ENCODE measurements at regions not wholly inside any gene's neighbourhood (a gene's known extent, or its start where the extent isn't known, plus 50 kb on each side); places are given as distances from the start of the nearest gene placed in this dataset.
A peak's percentile ranks its signal among the peaks of the same experiment; 100 is the strongest.
"Not testable (repeated sequence)": the region's sequence is repeated elsewhere in the genome, so short reads cannot be mapped to it uniquely, and the experiment has no call there.

GRCh38 chr4:132266374-132266773, 882.7 kb upstream of the PCDH10 start:
- DNase-seq (ENCODE audit: low read depth) = no peak

GRCh38 chr4:132267321-132267720, 881.8 kb upstream of the PCDH10 start:
- no peak for DNase-seq (ENCODE audit: low read depth)

- DNase-seq (ENCODE audit: low read depth) = no peak
These were observed 879.6 kb upstream of the PCDH10 start for GRCh38 chr4:132269303-132269990.

DNA sequence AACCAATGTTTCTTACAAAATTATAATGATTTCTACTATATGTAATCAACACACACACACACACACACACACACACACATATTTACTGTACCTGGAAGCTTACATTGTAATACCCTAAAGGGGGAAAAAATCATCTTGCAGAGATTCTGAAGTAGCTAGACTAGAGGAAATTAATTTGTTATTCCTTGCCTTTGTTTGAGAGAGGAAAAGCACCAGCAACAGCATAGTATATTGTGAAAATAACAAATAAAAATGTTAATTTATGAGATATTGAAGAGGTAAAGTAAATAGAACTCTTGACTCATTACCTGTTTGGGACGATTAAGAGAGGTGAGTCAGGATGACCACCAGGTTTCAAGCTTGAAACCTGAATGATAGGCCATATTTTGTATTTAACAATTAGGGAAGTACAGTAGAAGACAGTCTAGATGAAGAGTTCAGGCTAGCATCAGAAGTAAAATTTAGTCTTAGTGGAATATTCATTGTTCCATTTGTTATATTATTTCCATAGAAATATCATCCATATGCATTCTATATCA, 873.4 kb upstream of the PCDH10 start:
- no peak for DNase-seq (ENCODE audit: low read depth)

DNA sequence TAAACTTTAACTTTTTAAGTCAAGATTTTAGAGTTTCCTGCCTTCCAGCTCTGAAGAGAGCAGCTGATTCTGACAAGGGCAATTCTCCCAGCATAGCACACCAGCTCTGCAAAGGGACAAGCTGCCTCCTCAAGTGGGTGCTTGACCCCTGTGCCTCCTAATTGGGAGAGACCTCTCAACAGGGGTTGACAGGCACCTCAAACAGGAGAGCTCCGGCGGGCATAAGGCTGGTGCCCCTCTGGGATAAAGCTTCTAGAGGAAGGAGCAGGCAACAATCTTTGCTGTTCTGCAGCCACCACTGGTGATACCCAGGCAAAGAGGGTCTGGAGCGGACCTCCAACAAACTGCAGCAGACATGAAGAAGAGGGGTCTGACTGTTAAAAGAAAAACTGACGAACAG, 872.9 kb upstream of the PCDH10 start:
- DNase-seq (ENCODE audit: low read depth) = no peak

- no peak for DNase-seq (ENCODE audit: low read depth)
These were observed 872.1 kb upstream of the PCDH10 start for GRCh38 chr4:132276989-132277388.

GRCh38 chr4:132281733-132282132, 867.4 kb upstream of the PCDH10 start:
- no peak for DNase-seq (ENCODE audit: low read depth)

DNA sequence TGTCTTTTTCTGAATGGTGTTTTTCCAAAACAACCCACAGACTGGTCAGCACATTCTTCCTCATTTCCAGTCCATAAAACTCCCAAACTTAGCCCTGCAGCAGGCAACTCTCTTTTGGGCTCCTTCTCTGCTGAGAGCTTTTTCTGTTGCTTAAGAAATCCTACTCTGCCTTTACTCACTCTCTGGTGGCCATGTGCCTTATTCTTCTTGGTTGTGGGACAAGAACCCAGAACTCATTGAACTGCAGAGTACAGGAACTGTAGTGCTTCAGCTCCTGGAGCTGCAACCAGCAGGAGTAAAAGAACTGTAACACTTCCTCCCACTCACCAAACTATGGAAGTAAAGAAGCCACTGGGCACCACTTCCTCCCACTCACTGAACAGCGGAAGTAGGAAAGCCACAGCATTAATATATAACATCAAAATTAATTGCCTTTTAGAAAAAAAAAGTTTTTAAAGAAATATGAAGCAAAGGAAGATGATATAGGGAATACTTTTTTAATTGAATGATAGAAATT, 864.1 kb upstream of the PCDH10 start:
- no peak for DNase-seq (ENCODE audit: low read depth)

- DNase-seq (ENCODE audit: low read depth) = peak; percentile 32
These were observed 851.7 kb upstream of the PCDH10 start for GRCh38 chr4:132297346-132297745.

DNA sequence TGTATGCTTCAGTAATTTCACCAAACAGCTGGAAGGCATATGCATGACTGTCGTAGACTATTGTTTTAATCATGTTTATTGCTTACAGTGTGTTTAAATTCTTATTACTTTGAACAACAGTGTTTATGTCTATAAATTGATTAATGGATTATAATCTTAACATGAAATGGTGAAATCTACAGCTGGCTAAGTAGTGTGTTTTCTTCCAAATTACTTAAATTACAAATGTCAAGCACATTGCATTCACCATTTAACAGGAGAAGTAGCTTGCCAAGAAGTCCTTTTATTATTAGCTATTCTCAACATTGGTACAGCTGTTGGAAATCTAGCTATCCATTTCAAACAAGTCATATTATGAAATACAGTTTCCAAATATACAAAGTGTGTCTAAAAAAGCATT, 849.3 kb upstream of the PCDH10 start:
- DNase-seq (ENCODE audit: low read depth) = no peak

GRCh38 chr4:132312521-132312920, 836.6 kb upstream of the PCDH10 start:
- no peak for DNase-seq (ENCODE audit: low read depth)

- DNase-seq (ENCODE audit: low read depth) = no peak
These were observed 835.2 kb upstream of the PCDH10 start for GRCh38 chr4:132313852-132314251.

DNA sequence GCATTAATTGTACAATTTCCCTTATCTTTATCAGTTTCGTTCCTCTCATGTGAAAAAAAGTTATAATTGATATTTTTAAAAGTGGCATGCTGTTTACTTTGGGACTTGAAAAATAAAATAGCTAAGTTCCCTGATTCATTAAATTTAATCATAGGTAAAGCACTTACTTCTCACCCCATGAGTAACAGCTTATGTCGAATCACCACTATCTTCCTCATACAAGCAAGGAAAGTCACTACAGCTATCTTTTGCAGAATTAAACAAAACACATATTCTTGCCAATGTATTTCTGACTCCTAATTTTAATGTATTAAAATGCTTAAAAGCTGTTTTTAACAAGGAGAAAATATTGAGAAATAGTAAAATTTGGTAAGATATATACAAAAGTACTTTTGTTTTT, 832.4 kb upstream of the PCDH10 start:
- DNase-seq (ENCODE audit: low read depth) = no peak

- DNase-seq (ENCODE audit: low read depth) = no peak
These were observed 831.2 kb upstream of the PCDH10 start for GRCh38 chr4:132317923-132318322.

DNA sequence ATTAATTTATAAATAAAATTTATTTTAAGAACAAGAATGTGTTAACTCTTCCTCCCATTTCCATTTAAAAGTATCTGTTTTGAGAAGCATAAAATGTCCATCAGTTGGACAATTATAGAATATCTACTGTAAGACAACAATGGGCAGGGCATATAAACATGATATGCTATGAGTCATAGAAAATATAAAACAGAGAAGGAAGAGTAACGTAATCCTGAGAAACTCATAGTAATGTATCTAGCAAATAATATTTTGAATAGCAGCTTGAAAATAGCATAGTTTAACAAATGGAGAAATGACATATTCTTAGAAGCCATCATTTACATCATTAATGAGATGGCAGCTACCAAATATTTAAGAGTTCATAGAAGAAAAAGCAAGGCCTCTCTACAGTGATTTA, 820.3 kb upstream of the PCDH10 start:
- DNase-seq (ENCODE audit: low read depth) = no peak

- DNase-seq (ENCODE audit: low read depth) = no peak
These were observed 818.1 kb upstream of the PCDH10 start for GRCh38 chr4:132330994-132331393.

DNA sequence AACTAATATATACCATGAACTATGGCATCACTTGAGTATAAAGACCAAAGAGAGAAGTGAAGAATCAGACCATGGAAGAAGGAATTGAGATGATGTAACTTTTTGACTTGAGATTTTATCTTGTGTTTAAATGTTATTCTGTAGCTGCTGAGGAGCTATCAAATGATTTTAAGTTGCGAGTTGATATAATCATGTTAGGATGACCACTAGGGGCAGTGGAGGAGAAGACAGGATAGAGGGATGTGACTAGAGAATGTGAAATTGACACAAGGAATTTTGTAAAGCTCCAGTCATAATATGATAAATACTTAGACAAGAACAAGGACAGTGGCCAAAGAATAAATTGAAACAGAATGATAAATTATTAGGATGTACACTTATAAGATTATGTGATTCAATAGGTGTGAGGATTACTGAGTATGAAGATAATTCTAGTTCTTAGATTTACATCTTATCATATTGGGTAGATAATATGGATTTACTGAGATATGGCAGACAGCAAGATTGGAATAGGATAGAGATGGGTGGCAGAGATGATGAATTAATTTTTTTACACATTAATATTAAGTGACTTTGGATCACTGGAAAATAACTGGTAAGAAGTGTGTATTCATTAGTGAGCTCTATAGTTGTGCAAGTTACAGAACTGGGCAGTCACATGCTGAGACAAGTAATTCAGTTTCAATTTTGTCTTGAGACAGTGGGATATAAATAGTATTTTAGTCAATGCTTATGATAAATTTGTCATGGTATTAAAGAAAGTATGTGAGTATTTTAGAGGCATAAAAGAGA, 816.0 kb upstream of the PCDH10 start:
- peak; percentile 3 for DNase-seq (ENCODE audit: low read depth)

DNA sequence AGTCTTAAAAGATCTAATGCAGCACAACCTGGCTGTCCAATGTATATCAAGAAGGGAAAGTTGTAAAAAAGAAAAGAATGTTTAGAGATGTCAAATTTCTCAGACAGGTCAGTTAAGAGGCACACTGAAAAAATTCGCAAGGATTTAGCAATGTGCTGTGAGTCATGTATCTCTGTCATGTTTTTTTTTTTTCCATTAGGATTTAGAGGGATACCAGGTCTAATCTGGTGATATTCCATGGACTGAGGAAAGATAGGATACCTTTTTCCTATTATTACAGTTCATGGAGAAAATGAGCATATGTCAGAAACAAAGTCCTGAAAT, 815.4 kb upstream of the PCDH10 start:
- peak; percentile 62 for DNase-seq (ENCODE audit: low read depth)

DNA sequence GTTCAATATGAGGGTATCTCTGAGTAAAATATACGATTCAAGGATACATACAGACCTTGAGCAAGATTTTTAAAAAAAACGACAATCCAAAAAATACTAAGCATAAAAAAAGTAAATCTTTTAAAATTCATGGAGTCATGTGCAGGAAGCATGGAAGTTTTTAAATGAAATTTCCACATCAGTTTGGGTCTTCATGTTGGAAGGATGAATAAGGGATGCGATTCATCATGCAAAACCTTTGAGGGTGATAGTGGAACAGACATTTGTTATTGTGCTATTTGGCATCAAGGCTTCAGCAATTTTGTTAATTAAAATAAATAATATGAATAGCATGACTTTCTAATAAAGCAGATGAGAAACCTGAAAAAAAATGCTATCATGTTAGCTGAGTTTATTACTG, 815.0 kb upstream of the PCDH10 start:
- DNase-seq (ENCODE audit: low read depth) = peak; percentile 46

DNA sequence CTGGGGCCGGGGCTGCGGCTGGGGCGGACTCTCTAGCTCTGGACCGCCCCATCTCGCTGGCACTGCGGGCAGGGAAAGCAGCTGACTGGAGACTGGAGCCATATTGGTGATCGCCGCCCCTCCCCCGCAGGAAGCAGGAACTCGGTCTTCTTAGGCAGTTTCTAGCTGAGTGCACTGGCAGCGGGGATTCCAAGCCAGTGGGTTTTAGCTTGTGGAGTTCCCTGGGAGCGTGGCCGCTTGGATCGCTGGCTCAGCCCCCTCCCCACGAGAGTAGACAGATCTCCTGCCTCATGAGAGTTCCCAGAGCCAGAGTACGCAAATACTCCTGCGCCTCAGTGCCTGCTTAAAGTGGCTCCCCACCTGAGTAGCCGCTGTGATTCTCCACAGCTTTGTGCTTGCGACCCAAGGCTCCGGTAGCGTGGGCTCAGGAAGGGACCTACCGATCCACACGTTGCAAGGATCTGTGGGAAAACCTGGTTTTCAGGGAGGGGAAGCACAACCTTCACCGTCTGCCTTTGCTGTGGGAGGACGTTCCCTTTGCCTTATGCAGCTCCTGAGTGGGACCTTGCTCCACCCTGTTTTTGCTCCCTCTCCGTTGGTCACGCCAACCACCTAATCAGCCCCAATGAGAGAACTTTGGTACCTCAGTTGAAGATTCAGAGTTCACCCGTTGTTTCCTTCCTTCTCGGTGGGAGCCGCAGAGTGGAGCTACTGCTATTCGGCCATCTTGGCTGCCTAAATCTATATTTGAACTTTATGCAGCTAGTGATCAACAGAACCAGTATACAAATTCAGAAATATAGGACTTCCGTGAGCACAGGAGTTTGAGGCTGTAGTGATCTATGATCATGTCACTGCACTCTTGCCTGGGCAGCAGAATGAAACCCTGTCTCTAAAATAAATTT, 803.9 kb upstream of the PCDH10 start:
- DNase-seq (ENCODE audit: low read depth) = no peak

DNA sequence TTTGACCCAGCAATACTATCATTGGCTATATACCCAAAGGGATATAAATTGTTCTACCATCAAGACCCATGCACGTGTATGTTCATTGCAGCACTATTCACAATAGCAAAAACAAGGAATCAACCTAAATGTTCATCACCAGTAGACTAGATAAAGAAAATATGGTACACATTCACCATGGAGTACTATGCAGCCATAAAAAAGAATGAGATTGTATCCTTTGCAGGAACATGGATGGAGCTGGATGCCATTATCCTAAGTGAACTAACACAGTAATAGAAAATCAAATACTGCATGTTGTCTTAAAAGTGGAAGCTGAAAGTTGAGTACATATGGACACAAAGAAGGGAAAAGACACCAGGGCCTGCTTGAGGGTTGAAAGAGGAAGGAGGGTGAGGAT, 803.1 kb upstream of the PCDH10 start:
- no peak for DNase-seq (ENCODE audit: low read depth)

DNA sequence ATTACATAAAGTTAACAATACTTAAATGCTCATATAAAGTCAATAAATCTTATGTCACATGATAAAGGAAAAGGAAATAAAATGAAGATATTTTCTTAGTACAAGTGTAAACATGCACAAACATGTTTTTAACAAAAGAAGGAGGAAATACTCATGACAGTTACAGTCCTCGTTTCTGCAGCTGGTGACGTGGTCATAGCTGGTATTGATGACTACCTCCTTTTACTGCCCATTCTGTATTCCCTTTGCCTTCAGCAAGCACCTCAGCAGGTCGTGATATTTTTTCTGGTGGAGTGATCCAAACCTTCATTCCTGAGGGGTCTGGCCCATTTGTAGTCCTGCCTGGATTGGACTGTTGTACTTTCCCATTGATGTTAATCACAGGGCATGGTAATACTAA, 797.5 kb upstream of the PCDH10 start:
- DNase-seq (ENCODE audit: low read depth) = not testable (repeated sequence)
